NCI-H2171 treated with DMSO at 0.1 percent for 48 hours (cell line): ENCODE measurements at regions not wholly inside any gene's neighbourhood (a gene's known extent, or its start where the extent isn't known, plus 50 kb on each side); places are given as distances from the start of the nearest gene placed in this dataset.

Experiments
- DNase-seq: peaks from one replicate; lab custom pipeline; 2025; lab: John Stamatoyannopoulos, UW

DNA sequence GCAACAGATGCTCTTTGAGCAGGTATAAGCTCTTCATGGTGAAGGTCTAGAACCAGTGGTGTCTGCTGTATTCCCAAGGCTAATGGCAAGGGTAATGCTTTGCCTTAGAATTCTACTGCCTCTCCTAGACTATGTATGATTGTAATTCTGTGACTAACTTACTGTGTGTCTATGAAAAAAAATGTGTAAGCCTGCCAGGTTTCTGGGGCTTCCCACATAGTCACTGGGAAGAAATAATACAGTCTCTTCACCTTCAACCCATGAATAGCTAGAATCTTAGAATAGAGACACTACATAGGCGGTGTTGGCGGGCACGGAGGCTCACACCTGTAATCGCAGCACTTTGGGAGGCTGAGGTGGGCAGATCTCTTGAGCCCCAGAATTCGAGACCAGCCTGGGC, 84.1 kb downstream of the C11orf91 start:
- DNase-seq = no peak

DNA sequence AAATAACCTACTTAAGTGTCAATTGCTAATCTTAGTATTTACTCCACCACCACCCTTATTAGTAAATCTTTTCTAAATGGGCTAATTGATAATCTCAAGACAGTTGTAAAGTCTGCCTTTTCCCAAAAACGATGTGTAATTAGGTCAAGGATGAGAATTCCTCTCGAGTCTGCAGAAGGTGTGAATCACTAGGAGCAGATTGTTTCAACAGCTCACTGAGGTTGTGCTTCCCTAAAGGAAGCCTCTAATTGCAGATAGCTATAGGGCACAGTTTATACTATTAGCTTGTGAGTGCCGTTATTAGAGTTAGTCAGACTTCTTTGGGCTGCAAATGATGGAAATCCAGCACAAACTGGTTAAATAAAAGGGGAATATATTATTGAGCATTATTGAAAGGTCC, 84.9 kb downstream of the C11orf91 start:
- no peak for DNase-seq

DNA sequence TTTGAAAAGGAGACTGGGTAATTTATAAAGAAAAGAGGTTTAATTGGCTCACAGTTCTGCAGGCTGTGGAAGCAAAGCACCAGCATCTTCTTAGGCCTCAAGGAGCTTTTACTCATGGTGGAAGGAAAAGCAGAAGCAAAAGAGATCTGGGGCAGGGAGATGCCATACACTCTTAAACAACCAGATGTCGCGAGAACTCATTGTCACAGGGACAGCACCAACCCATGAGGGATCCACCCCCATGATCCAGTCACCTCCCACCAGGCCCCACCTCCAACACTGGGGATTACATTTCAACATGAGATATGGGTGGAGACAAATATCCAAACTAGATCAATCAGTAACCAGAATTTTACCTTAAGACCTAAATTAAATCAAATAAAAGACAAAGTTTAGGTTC, 87.2 kb downstream of the C11orf91 start:
- no peak for DNase-seq

DNA sequence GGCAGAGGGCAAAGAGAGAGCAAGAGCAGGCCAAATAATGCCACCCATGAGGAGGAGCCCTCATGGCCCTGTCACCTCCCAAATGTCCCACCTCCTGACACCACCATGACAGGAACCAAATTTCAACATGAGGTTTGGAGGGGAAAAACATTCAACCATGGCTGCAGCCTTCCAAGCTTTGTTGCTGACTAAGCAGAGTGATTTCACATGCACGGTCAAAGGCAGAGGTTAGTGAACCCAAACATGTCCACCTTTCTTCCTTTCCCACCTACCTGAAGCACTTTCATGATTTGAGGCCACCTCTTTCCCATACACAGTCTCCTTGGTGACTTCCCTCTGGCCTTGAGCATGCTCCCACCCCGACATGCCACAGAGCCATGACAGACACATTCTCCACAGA, 89.7 kb downstream of the C11orf91 start:
- DNase-seq = no peak

DNA sequence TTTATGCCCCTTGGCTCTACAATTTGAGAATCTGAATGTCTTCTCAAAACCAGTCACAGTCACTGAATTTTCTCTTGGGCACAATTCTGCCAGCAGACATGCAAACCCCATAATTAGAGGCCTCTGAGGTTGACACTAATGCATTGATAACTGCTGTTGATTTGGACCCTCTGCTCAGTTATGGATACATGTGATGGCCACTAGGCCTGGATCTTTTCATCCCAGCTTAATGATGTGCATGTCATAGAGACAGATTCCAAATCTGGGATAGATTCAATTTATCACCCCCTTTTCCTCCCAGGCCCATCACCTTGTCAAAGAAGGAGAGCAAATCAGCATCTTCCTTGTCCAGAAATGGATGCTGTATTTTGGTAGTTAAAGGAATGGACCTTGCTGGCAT, 92.2 kb downstream of the C11orf91 start:
- no peak for DNase-seq

DNA sequence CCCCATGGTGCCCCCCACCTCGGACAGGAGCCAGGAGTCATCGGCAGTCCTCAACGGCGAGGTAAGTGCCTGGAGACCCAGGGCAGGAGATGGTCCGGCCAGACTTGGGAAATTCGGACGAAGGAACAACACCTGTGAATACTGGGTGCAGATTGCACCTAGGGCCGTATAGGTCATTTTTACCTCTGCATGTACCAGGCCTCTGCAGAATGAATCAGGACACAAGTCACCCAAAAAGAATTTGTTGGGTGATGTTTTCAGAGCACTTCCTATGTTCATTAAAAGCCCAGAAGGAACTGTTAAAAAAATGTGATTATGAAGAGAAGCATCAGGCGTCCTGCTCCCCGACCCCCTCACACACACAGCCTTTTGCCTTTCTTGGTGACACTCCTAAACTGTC, 93.9 kb downstream of the C11orf91 start:
- DNase-seq = no peak

DNA sequence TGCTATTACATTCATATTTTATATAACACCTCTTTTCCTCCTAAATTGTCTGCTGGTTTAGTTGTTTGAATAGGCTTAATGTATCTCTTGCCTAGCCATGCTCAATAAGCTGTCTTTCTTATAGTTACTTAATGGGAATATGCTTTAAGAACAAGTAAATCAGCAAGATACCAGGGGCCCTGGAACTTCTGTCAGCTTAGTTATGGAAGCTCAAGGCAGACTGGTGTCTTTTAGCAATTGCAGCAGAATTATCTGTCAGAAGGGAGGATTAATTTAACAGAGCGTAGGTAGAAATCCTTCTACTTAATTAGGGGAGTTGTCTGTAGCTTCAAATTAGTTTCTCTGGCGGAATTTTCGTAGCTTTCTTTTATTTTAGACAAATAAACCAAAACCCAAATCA, 94.9 kb downstream of the C11orf91 start:
- no peak for DNase-seq

DNA sequence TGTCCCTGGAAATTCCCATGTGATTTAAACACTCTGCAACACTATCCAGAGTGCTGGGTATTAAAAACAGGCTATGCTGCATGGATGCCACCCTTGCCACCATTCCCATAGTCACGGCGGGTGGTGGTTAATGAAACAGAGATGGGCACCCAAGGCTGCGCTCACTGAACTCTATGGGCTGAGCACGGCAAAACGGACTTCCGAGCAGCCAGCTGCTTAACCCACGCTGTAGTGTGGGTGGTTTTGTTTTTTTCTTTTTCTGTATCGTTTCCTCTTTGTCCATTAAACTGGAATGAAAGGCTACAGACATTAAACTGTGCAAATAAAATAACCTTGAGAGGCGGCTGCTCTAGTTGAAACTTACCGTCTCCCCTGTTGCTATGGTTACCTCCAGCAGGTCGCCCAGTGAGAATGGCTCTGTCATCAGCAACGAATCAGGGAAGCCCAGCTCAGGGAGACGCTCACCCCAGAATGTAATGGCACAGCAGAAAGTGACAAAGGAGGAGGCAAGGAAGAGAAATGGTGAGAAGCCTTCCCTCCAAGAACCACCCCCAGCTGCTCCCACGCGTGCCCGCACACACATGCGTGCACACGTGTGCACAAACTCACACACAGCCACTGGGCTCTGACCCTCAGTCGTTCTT, 102.1 kb downstream of the C11orf91 start:
- no peak for DNase-seq

DNA sequence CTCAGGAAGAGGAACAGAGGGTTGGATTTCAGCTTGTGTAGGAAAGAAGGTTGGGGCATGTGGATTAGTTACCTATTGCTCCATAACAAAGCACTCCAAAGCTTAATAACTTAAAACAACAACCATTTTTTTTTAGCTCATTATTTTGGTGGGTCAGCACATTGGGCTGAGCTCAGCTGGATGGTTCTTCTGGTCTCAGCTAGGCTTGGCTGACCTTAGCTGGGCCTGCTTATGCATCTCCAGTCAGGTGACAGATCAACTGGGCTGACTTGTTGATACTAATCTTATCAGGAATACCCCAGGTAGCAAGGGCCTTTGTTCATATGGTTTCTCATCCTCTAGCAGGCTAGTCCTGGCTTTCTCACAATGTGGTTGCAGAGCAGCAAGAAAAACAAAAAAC, 106.4 kb downstream of the C11orf91 start:
- DNase-seq = no peak

DNA sequence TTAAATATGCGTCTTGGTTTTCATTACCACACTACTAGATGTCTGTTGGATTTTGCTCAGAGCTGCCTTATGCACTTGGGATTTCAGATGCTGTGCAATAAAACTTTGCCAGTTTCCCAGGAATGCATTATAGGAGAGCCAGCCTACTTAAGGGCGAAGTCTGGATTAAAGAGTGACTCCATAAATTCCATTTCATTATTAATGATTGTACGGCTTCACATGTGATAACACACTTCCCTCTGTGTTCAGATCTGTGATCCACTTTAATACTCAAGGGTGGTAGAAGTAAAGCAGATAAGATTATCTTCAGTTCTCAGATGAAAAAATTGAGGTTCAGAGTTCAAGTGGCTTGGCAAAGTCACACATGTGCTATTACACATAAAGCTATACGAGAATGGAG, 110.2 kb downstream of the C11orf91 start:
- DNase-seq = no peak

DNA sequence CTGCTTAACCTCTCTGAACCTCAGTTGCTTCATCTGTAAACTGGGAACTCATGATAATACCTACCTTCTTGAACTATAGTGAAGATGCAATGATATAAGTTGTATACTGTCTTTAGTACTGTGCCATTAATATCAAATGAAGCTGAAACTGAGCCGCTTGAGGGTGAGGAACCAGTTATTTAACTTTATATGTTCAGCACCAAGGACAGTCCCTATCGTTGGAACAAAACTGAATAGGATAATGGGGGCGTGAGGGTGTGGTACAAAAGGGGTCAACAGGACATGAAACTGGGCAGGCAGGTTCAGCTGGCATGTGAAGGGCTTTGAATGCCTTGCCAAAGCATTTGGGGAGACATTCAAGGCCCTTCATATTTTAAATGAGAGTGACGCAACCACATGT, 112.6 kb downstream of the C11orf91 start:
- no peak for DNase-seq

DNA sequence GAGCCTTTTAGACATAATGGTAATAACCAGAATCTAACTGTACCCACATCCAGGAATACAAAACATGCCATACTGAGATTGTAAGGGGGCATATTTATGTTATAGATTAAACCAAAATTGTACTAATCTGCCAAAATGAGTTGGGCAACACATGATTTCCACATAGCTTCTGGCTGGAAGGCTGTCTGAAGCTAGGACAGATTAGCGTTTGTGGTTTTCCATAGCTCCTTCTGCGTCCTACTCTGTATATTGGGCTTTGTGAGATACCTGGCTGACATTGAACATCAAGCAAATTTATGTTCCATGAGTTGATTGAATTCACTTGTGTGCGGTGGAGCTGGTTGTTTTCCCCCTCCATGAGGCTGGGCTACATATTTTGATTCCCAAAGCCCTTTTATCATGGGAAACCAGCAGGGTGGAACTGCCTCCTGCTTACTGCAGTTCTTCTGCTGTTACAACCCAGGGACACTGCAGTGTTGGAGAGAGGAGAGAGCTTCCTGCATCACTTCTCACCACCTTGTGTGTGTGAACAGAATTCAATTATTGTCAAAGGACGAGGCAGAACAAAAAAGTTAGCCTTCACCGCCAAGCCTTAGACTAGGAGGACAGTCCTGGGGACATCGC, 114.9 kb downstream of the C11orf91 start:
- DNase-seq = no peak

DNA sequence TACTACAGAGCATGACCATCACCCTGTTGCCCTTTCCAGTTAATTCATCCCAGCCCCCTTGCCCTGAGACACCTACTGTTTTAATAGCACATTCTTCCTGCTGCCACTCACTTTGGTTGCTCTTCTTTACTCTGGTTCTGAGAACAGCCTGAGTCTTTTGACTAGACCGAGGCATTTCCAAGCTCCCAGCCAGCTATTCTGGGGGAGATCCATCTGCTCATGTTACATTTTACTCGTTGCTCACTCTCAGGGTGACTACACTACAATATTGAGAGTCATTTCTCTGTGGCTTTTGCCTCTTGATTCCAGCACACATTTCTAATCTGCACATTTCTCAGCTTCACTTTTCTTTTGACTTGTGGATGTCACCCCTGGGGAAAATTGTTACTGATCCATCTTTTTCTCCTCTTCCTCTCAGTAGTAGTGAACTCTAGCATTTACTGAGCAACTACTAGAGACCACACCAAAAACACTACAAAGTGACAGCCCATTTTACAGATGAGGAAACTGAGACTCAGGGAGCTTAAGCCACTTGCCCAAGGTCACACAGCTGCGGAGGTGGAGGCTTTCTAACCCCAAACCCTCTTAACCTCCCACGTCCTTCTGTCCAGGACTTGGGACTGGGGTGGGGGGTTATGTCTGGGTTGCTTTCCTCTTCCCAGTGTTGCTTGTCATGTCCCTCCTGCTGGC, 117.8 kb downstream of the C11orf91 start:
- no peak for DNase-seq

DNA sequence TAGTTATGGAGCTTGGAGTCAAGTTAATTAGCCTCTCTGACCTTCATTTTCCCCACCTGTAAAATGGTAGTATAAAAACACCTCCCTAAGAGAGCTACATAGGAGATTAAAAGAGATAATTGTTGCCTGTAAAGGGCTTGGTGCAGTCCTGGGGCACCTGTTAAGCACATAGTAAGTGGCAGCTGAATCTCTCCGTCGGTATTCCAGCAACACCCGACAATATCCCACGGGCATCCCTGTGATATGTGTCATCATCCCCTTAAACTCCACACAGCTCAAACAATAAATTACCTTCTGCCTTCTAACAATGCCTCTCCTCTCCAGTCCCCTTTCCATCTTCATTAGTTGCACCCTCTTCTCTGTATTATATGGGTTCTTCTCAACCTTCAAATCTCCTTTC, 121.5 kb downstream of the C11orf91 start:
- DNase-seq = no peak

DNA sequence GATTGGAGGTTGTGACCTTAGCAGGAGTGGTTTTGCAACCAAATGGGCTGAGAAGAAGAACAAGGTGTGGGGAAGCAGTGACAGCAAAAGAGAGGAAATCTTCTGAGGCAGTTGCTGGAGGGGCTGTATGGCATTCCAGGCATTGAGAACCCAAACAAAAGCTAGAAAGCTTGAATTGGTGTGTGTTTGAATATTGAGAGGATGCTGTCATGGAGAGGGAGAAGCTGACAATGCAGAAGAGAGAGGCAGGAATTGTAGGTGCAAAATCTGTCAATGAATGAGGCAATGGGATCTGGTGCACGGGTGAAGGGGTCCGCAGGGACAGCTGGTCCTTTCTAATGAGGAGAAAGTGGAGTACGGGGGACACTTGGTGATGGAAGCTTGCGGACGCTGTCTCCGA, 123.4 kb downstream of the C11orf91 start:
- DNase-seq = no peak

DNA sequence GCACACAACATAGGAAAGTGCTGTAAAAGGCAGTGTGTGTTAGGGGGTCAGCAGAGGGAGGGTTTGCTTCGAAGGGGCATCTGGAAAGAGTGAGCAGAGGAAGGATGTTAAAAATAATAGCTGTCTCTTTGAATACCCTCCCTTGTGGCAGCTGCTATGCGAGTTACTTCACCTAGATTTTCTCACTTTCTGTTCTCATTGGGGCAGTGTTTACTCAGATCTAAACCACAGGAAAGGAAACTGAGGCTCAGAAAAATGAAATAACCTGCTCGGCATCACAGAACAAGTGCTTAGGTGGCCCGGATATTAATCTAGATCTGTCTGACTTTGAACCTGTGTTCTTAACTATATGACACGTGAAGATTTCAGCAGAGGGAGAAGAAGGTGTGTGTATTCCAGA, 125.3 kb downstream of the C11orf91 start:
- DNase-seq = no peak

DNA sequence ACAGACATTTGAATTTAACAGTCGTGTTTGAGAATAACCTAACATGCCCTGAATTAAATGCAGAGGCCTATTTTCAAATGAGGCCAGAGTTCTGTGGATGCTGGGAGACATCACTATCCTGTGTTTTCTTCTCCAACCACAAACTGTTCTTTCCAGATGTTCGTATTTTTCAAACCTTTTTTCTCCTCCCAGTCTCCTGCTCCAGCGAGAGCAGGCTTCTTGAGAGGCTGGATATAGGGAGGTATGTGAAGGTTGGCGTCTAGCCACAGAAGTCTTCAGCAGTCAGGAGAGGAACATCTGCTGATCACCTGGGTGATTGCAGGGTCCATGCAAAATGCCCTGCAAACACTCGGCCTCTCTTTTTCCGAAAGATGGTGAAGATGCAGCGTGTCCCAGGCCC, 126.3 kb downstream of the C11orf91 start:
- peak; percentile 58 for DNase-seq

DNA sequence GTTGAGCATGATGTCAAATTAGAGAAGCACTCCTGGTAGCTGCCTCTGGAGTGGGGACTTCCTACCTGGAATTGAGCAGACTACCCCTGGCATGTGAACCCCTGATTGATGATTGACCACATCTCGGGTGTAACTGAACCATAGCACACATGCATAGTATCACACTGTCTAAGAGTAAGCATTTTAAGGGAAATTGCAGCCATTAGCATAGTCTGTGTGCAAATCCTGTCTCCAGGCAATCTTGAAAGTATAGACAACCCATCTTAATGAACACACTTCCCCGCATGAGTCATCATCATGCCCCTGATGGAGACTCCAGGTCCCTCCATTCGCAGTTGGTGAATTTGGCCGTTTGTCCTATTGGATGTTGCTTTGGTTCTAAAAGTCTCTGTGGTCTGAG, 131.3 kb downstream of the C11orf91 start:
- no peak for DNase-seq

DNA sequence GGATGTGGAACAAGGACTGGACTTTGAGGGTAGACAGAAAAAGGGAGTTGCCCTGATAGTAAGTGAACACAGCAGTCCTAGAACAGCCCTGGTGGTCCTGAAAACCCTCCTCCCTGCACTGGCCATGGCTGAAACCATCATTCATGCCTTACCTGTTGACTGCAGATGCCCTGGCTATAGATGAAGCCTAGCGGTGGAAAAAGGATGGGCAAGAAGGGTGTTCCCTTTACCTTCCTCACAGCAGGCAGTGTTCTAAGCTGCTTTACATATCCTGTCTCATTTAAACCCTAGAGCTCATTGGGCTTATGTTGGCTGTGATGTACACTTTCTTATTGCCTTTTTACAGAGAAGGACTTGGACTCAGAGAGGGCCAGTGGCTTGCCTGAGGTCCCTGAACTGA, 133.6 kb downstream of the C11orf91 start:
- no peak for DNase-seq

DNA sequence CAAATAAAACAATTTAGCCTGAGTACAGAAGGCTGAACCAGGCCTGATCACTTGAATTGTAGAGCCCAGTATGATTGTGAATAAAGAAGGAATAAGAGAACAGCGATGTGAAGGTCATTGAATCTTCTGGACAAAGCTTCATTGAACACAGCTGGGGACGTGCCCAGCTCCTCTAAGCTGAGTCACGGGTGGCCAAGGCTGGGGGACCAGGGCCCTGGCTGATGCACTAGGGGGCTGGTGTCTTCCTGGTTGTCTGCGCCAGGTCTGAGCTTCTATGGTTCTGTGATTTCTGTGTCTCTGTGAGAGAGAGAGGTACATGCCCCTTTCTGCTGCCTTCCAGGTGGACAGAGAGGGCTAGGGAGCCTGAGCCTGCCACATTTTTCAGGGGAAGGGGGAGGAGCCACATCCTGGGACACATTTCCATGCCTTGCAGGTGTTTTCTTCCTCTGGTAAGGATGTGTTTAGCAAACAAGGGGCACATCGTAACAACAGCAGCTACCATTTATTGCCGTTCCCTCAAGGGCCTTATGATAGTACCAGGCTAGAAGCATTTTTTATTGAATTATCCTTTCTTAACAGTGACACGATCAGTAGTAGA, 135.7 kb downstream of the C11orf91 start:
- DNase-seq = no peak

DNA sequence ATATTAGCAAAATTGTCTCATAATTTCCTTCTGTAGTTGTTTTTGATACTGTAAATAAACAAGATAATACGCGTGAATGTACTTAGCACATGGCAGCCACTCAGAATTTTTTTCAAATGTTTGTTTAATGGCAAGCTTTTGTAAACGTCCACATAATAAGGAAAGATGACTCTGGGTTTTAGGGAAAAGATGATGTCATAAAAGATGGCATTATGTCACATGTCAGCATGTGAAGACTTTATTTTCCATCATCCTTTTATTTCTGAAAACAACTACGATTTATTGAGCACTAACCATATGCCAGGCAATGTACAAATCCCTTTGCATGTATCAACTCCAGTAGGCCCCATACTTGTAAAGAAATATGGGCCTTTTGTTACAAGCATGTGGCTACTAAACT, 139.9 kb downstream of the C11orf91 start:
- DNase-seq = no peak

DNA sequence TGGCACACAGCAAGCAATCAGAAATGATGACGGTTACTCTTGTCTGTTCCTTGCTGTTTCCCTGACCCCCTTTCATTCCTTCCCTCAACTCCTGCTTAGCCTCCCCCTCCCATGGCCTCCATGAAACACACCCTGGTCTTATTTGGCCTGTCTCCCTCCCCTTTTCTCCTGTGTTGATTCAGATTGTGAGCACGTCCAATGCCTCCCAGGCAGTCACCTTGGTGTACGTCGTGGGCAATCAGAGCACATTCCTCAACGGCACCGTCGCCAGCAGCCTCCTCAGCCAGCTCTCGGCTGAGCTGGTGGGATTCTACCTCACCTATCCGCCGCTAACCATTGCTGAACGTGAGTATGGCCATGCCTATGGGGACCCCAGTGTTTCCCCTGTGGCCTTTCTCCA, 141.1 kb downstream of the C11orf91 start:
- no peak for DNase-seq

DNA sequence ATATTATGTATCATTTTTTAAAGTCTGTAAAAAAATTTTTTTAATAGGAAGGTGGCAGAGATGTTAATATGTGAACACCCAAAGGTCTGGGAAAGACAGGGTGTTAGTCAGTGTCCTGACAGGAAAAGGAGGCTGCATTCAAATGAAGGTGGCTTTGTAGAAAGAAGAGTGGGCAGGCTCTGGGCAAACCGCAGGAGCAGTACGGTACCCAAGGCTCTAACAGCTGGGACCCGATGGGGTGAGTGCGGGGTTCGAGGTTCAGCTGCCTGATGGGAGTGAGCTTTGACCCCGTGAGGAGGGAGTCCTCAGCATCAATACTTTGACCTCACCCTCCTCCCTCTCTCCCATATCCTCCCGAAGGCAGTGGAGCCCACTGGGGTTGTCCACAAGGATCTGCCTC, 142.5 kb downstream of the C11orf91 start:
- no peak for DNase-seq
